SK-MEL-5 (cell line): ENCODE measurements at regions not wholly inside any gene's neighbourhood (a gene's known extent, or its start where the extent isn't known, plus 50 kb on each side); places are given as distances from the start of the nearest gene placed in this dataset.

Experiments used
- DNase-seq: peaks from one replicate; pipeline ENCODE4 v3.0.0-alpha.2; 2016; ENCODE audit warnings: low read depth, low spot score
- in situ Hi-C: cut with HindIII; loops from 2 replicates; pipeline ENCODE4 v1.10.0; 2016; ENCODE audit warnings: low sequenced_read_pairs, high pct_unique_total_duplicates, low pct_unique_long_range_greater_than_20kb

DNA sequence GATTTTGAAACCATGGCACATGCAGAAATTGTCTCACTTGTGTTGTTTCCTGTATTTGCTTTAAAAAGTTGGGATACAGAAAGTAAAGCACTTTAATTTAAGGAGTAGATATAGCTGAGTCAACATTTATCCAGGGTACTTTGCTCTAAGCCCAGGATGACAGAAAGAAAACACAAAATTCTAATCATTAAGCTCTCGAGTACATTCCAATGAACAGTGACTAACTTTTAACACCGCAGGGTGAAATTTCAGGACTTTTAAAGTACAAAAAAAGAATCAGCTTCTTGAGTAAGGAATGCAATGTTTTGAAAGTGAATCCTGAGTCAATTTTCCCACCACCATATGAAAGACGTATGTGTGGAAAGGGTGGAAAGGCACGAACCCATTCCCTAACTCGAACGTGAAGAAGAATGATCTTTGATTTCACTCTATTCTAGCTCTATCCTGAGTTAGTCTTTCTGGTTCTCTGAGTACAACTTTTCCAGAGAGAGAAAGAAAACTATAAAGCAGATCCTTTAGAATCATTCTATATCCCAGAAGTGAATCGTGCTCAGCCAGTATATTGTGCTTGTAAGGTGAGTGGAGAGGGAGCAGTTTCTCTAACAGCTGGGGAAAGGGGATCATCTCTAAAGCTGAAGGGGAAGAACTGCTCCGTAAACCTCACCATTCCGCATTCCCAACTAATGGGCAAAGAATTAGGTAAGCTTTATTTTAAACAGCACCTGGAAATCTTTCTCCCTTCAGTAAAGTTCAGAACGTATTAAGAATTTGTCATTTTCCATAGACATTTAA is 779.0 kb upstream of the FLRT2 start:
- in situ Hi-C loops = no loop called here
- no peak for DNase-seq

DNA sequence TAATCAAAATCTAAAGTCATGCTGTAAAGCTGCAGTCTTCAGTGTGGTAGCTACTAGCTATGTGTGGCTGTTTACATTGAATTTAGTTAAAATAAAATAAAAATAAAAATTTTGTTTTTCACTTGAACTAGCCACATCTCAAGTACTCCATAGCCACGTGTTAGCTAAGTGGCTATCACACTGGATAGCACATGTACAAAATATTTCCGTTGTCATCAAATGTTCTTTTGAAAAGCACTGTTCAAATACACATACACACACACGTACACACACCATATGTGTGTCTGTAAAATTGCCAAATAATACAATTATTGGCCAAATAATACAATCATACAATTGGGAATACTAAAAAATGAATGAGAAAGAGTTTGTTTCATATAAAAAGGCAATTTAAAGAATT is 778.2 kb upstream of the FLRT2 start:
- in situ Hi-C loops = no loop called here
- DNase-seq = no peak

DNA sequence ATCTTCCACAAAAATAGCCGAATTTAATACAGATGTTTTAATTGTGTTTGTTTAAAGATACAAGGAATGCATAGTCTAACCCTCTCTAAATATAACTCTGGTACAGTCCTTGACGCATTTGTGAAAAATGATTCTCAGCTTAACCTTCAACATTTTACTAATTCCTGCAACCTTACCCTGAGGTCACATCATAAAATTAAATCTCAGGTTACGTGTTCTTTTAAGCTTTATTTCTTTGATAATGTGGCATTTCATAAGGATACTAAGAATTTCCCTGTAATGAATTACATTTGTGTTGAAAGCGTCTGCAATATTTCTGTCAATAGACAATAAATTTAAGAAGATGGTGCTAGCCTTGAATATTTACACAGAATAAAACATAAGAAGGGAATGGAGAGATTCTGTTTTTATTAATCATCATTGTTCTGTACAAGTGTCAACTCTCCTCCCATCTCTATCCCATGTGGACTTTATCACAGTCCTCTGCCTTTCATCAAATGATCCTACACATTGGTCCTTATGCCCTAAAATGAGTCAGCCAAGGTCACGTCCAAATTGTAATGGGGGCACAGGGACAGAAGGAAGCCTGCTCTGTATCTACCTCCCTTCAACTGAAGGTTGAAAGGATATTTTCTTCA is 769.3 kb upstream of the FLRT2 start:
- DNase-seq = no peak
- in situ Hi-C loops = no loop called here

DNA sequence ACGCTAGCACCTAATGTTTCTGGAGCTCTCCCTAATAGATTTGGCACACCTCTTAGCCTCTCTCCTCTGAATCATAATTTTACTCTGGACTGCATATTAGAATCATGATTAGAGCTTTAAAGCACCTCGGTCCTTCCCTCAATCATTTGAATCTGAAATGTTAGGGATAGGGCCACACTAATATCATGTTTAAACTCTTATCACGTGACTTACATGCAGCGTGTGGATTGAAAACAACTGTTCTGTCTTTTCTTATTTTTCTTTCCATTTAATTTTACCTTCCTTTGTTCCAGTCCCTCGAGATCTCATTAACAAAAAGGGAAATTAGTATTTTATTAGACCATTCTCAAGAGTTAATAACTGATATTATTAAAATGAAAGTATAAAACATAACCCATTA is 762.5 kb upstream of the FLRT2 start:
- DNase-seq = no peak
- in situ Hi-C loops = no loop called here

DNA sequence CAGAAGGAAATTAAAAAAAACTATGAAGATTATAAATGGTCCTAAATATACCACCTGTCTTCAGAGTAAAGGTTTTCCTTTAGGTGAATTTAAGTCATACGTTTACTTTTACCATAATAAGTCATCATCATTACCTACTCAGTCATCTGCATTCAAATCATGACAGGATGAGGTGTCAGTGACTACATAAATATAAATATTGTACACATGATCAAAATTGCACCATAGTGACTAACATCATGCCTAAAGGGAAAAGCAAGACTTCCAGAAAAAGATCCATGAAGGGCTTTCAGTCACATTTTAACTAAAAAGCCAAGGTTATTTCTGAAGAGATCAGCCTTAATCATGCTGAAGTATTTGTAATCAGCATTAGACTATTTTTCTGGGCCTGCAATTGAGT is 759.9 kb upstream of the FLRT2 start:
- in situ Hi-C loops = no loop called here

DNA sequence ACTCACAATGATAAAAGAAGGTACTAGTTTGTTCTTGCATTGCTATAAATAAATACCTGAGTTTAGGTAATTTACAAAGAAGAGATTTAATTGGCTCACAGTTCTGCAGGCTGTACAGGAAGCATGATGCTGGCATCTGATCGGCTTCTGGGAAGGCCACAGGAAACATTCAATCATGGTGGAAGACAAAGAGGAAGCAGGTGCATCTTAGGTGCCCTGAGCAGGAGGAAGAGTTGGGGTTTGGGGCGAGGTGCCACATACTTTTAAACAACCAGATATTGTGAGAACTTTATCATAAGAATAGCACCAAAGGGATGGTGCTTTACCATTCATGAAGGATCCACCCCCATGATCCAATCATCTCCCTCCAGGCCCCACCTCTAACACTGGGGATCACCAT is 752.6 kb upstream of the FLRT2 start:
- in situ Hi-C loops = no loop called here
- DNase-seq = no peak

More for the DNA sequence above, 759.9 kb upstream of the FLRT2 start:
- DNase-seq = no peak

DNA sequence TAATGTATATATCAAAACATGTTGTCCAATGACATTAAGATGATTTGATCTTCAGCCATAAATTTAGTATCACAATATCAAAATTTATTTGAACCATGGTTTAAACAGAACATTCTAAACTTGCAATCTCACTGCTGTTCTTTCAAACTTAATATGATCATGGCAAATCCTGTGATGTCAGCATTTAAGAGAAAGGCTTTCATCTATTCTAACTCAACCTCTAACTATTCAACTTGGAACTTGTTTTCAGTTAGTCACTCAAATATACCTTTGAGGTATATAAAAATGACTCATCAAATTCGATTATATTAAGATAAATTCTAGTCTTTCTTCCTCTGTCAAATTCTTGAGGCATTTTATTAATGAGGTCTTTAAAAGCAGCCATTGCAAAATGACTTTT is 747.0 kb upstream of the FLRT2 start:
- DNase-seq = no peak
- in situ Hi-C loops = no loop called here

DNA sequence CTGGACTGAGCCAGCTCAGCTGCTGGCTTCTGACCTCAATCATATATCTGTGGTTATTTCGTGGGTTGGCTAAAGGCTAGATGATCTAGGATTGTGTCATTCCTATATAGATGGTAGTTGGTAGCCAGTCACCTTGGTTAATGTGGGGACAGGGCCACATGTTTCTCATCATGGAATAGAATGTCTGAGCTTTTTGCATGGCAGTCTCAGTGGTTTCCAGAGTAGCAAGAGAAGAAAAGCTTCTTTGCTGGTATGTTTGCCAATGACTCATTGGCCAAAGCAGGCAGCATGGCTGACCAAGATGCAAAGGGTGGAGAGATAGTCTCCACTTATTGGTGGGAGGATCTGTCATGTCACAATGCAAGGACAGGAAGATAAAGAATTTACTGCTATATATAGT is 746.4 kb upstream of the FLRT2 start:
- in situ Hi-C loops = no loop called here
- DNase-seq = no peak

DNA sequence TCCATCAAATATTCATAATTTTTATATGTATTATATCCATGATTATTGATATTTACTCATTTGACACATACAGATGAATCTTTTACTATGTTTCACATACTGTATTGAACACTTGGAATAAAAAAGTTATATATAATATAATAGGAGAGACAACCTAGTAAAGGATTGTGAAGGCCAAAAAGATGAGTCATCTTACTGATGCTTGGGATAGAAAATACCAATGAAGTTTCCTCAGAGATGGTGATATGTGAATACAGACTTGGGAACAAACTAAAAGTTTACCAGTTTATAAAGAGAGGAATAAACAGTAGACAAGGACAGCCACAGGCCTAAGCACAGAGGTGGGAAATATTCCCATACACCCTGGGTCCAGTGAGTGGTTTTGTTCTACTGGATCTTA is 743.9 kb upstream of the FLRT2 start:
- no peak for DNase-seq
- in situ Hi-C loops = no loop called here

DNA sequence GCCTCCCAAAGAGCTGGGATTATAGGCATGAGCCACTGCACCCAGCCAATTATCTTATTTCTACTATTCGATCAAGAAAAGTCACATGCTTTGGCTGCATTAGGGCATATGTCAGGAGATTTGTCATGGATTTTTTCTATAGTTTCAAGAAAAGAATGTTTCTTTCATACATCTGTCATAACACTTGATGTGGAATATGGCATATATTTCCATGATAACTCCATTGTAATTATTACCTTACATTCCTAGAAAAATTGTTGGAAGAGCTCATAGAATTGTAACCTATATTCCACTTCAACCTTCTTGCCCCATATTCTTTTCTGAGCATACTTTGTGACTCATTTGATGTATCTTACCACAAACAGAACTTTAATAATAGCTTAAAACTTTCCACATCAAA is 740.9 kb upstream of the FLRT2 start:
- no peak for DNase-seq

DNA sequence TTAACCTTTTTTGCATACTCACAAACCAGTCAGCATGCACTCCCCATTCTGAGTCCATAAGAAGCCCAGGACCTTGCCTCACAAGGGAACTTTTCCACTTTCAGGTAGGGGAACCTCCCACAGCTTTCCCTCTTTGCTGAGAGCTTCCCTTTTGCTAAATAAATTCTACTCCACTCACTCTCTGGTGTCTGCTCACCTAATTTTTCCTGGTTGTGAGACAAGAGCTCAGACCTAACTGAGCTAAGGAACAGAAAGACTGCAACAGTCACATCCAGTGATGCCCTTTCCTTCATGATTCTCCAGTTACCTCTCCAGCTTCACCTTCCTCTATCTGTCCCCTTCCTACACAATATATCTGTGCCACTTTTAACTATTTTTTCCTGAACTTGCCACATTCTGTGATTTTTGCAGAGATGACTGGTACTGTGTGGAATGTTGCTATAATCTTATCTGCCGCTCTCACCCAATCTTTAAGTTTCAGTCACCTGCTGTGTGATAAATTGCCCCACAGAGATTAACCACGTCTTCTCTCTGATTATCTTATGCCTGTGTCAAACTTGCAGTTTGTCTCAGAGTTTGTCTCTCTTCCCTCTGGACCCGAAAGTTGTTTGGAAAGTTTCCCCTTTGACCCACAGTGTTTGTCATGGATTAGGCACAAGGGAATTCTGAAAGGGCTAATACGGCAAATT is 737.1 kb upstream of the FLRT2 start:
- in situ Hi-C loops = no loop called here
- no peak for DNase-seq

More for the DNA sequence above, 740.9 kb upstream of the FLRT2 start:
- in situ Hi-C loops = no loop called here

DNA sequence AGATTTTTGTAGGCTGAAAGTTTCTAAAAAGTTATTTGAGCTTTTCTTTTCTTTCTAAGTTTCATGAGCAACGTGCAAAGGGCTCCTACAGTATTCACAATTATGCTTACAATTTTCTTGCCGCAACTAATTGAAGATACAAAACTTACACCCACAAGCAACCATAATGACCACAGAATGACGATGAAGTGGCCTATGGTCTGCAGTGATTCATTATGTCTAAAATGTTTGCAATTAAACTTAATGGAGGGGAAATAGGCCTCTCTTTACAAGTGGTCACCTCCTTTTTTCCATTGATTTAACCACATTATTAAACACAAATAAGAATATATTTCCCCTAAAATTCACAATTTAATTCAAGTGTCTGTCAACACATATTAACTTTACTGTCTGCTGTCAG is 732.6 kb upstream of the FLRT2 start:
- no peak for DNase-seq
- in situ Hi-C loops = no loop called here

DNA sequence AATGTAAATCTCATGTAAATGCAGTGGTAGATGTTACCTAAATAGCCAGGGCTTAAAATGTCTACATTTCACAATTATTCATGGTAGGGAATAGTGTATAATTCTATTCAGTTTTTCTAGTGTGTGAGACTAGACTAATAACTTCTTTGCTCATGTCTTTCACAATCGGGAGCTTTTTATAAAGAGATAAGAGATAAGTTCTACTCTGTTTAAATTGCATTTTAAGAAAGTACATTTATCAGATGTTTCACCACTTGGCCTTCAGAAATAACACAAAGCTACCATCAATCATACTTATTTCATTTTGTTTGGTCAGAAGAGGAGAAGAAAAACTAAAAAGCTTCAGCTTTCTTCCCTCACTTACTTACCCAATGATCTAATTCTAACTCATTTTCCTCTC is 725.5 kb upstream of the FLRT2 start:
- in situ Hi-C loops = no loop called here
- no peak for DNase-seq

DNA sequence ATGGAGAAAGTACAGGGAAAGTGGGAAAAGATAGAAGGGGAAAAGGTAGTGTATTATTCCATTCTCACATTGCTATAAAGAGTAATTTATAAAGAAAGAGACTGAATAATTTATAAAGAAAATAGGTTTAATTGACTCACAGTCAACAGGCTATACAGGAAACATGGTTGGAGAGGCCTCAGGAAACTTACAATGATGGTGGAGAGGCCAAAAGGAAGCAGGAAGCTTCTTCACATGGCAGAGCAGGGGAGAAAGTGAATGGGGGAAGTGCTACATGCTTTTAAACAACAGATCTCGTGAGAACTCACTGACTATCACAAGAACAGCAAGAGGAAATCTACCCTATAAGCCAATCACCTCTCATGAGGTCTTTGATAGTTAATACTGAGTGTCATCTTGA is 725.0 kb upstream of the FLRT2 start:
- DNase-seq = no peak

DNA sequence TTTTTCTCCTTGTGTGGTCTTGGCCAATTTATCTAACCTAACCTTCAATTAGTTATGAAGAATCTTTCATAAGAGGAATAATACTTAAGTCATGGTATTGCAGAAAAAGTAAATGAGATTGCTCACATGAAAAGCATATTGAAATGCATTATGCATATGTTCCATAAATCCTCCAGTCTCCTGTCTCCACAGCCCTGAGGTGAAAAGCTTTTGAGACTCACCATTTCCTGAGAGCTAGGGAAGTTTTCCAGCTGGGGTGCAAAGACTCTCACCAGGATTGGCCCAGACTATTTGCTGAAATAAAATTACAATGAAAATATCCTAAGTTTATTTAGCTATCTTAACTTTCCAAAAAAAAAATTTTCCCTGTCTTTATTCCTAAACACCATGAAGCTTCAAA is 723.8 kb upstream of the FLRT2 start:
- DNase-seq = no peak
- in situ Hi-C loops = no loop called here

More for the DNA sequence above, 725.0 kb upstream of the FLRT2 start:
- in situ Hi-C loops = no loop called here

DNA sequence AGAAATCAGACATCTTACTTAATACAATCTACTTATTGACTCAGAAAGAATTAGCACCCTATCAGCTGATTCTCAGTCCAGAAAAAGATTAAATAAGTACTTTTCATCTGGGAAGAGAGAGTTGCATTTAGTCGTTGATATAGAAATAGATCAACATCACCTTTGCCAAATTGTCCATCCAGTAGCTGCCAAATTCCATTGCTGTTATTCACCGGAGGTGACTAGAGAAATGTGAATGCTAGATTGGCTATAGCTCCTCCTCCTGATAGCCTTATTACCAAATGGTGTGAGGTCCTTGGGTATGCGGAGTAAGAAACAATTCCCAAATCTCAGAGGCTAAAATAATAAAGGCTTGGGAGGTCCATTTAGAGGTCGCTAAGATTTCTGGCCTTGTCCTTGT is 723.3 kb upstream of the FLRT2 start:
- no peak for DNase-seq
- in situ Hi-C loops = no loop called here

DNA sequence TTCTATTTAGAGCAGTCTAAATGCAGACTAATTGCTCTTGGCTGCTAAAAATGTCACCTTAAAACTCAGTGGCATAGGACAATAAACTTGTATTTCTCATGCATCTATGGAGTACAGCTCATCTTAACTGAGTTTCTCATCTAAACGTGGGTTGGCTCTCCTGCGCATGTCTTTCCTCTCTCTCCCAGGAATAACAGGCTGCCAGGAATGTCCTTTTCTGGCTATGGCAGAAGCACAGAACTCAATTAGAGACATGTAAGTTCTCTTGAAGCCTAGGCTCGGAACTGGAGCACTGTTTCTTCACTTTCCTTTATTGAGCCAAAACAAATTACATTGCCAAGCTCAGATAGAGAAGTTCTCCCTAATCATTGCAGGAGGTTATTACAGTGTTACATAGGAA is 722.3 kb upstream of the FLRT2 start:
- in situ Hi-C loops = no loop called here
- no peak for DNase-seq

DNA sequence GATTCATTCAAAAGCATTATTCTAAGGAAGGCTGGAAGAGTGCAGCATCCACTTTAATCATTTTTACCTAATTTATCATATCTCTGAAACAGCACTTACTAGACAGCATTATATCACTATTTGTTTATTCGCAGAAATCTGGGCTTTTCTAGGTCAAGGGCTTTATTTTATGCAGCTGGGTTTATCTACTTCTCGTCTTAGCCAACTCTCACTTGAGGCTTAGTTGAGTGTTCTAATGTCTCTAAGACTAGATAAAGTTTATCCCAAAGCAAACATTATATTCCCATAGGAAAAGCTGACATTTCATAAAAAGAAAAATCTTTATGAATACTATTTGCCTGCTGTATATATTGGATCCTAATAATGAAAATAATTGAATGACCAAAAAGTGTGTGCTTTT is 720.8 kb upstream of the FLRT2 start:
- no peak for DNase-seq
- in situ Hi-C loops = no loop called here

DNA sequence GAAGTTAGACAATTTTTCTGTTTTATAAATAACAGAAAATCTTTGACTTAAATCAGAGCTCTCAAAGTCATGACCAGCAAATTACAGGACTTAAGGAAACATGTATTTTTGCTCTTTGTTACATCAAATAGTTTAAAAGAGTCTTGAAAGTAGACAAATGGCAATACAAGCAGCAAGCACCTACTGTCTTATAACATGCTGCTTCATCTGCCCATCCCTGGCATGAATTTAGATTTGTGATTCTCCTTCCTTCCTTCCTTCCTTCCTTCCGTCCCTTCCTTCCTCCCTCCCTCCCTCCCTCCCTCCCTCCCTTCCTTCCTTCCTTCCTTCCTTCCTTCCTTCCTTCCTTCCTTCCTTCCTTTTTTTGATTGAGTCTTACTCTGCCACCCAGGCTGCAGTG is 715.6 kb upstream of the FLRT2 start:
- no peak for DNase-seq
- in situ Hi-C loops = no loop called here
